CD14-positive monocyte (primary cell): ENCODE measurements at regions not wholly inside any gene's neighbourhood (a gene's known extent, or its start where the extent isn't known, plus 50 kb on each side); places are given as distances from the start of the nearest gene placed in this dataset.

Experiments
- DNase-seq, 3 donors: peaks; one replicate each; pipeline ENCODE4 v3.0.0-alpha.2; 2011 to 2022
- H2AFZ ChIP-seq: 2 replicates; pipeline ENCODE4 v1.6.0; 2012; ENCODE audit warnings: mild to moderate bottlenecking, low read depth, low read length, inconsistent platforms; ENCODE audit not compliant: insufficient read depth, poor library complexity, severe bottlenecking
- H3K27ac ChIP-seq, 2 donors: 1 replicate in 1 of 2; 2 replicates in 1 of 2; pipeline ENCODE4 v1.5.1; 2012 to 2013; ENCODE audit warnings: low read length in 2 of 2, control low read depth in 1 of 2, inconsistent platforms in 1 of 2, low read depth in 1 of 2, mild to moderate bottlenecking in 1 of 2
- H3K27me3 ChIP-seq, 2 donors: one replicate each; pipeline versions ENCODE4 v1.6.0 to v1.6.1; 2011 to 2013; ENCODE audit warnings: low read length in 2 of 2; ENCODE audit not compliant: control insufficient read depth in 2 of 2, insufficient read depth in 2 of 2
- H3K36me3 ChIP-seq, 2 donors: replicated peaks in 1 of 2; 1 replicate in 1 of 2; 2 replicates in 1 of 2; pipeline versions ENCODE4 v1.5.1 to v1.6.1; 2012 to 2013; ENCODE audit warnings: low read length in 2 of 2, control low read depth in 1 of 2, inconsistent platforms in 1 of 2, mild to moderate bottlenecking in 1 of 2; ENCODE audit not compliant: insufficient read depth in 2 of 2, control insufficient read depth in 1 of 2
- H3K4me1 ChIP-seq, 2 donors: 1 replicate in 1 of 2; 2 replicates in 1 of 2; pipeline versions ENCODE4 v1.5.1 to v1.6.1; 2012 to 2013; ENCODE audit warnings: low read length in 2 of 2, control low read depth in 1 of 2, inconsistent platforms in 1 of 2, mild to moderate bottlenecking in 1 of 2, moderate library complexity in 1 of 2; ENCODE audit not compliant: insufficient read depth in 2 of 2, control insufficient read depth in 1 of 2
- H3K4me2 ChIP-seq: replicated peaks from 2 replicates; pipeline ENCODE3; 2012; ENCODE audit warnings: low read length, moderate library complexity, mild to moderate bottlenecking; ENCODE audit not compliant: poor library complexity, severe bottlenecking; ENCODE audit errors: extremely low read depth
- H3K4me3 ChIP-seq, 3 experiments: fragments of 200-600 bp in 1 of 3; sonication (generic) in 1 of 3; replicated peaks in 1 of 3; 1 replicate in 2 of 3; 2 replicates in 1 of 3; pipeline ENCODE4 v1.5.1; 2011 to 2013; ENCODE audit warnings: low read length in 3 of 3, mild to moderate bottlenecking in 3 of 3, control low read depth in 2 of 3, low read depth in 2 of 3, inconsistent platforms in 1 of 3, moderate library complexity in 1 of 3
- H3K79me2 ChIP-seq: 2 replicates; pipeline ENCODE4 v1.6.0; 2012; ENCODE audit warnings: mild to moderate bottlenecking, control low read depth, inconsistent platforms, low read length, moderate library complexity; ENCODE audit not compliant: insufficient read depth
- H3K9ac ChIP-seq: 2 replicates; pipeline ENCODE4 v1.6.0; 2017; ENCODE audit warnings: low read length, mild to moderate bottlenecking; ENCODE audit not compliant: insufficient read depth, poor library complexity, severe bottlenecking
- H3K9me3 ChIP-seq, 2 donors: replicated peaks in 1 of 2; 1 replicate in 1 of 2; 2 replicates in 1 of 2; pipeline versions ENCODE4 v1.5.1 to v1.6.1; 2012 to 2013; ENCODE audit warnings: low read length in 2 of 2, control low read depth in 1 of 2; ENCODE audit not compliant: control insufficient read depth in 1 of 2, insufficient read depth in 1 of 2
- H4K20me1 ChIP-seq: 2 replicates; pipeline ENCODE4 v1.6.0; 2012; ENCODE audit warnings: mild to moderate bottlenecking, low read length, control low read depth, moderate library complexity; ENCODE audit not compliant: insufficient read depth
- H3K27ac Mint-ChIP-seq, 7 donors: one replicate each; pipeline ENCODE4 v1.8.0; 2020; ENCODE audit warnings: mild to moderate bottlenecking in 7 of 7, mixed read lengths in 7 of 7, moderate library complexity in 6 of 7, inconsistent platforms in 2 of 7
- H3K27me3 Mint-ChIP-seq, 3 donors: one replicate each; pipeline ENCODE4 v1.8.0; 2021 to 2022; ENCODE audit warnings: low read depth in 3 of 3, mild to moderate bottlenecking in 3 of 3, mixed read lengths in 3 of 3, moderate library complexity in 3 of 3, inconsistent platforms in 1 of 3
- H3K36me3 Mint-ChIP-seq, 2 donors: one replicate each; pipeline ENCODE4 v1.8.0; 2020; ENCODE audit warnings: mixed read lengths in 2 of 2, inconsistent platforms in 1 of 2, mild to moderate bottlenecking in 1 of 2
- H3K4me1 Mint-ChIP-seq: one replicate; pipeline ENCODE4 v1.8.0; 2020; ENCODE audit warnings: mild to moderate bottlenecking, mixed read lengths
- H3K4me3 Mint-ChIP-seq, 2 donors: one replicate each; pipeline ENCODE4 v1.8.0; 2020; ENCODE audit warnings: mild to moderate bottlenecking in 2 of 2, mixed read lengths in 2 of 2, moderate library complexity in 1 of 2
- H3K9me3 Mint-ChIP-seq, 7 donors: one replicate each; pipeline ENCODE4 v1.8.0; 2020 to 2022; ENCODE audit warnings: mixed read lengths in 7 of 7, mild to moderate bottlenecking in 6 of 7, moderate library complexity in 6 of 7, inconsistent platforms in 2 of 7
- CTCF ChIP-seq: fragments of 200-600 bp; IDR thresholded peaks from one replicate; pipeline ENCODE4 v1.8.0; 2022; ENCODE audit warnings: antibody characterized with exemption, mild to moderate bottlenecking
- WGBS: methylation state at CpG from one replicate; pipeline ENCODE4 v1.1.5; 2013; ENCODE audit warnings: missing lambda C conversion rate; ENCODE audit not compliant: insufficient coverage; 5-methylcytosine and 5-hydroxymethylcytosine counted together
- intact Hi-C, 2 donors: fragments of 100-400 bp; cut with micrococcal nuclease; formaldehyde crosslinking; loops; one replicate each; pipeline versions ENCODE4 v1.15.0 to v1.15.1; 2023

GRCh38 chr2:12498286-12498685, 218.4 kb upstream of the TRIB2 start:
- TF ChIP-seq CTCF, result no peak
- H3K27me3 Mint-ChIP-seq, result peaks cover 0 to 2% (median 2%) of the 10 kb centered on the region in 3 donors
- WGBS, result 100% methylated on average over 1 of the region's 3 CpGs

GRCh38 chr2:12498704-12499103, 218.0 kb upstream of the TRIB2 start:
- WGBS, result 100% methylated on average over 1 of the region's 1 CpG
- H3K4me1 ChIP-seq, result peaks cover 30 to 46% of the 10 kb centered on the region in 2 donors
- intact Hi-C loops, result no loop called here

More at GRCh38 chr2:12498286-12498685, 218.4 kb upstream of the TRIB2 start:
- Mint-ChIP-seq H3K4me1 (peaks cover 62% of the 10 kb centered on the region), H3K36me3 (no peaks in the 10 kb centered on the region), H3K27ac (peak overlapping the region in 1 of 7 donors; percentile 51), H3K4me3 (no peak overlapping the region), H3K9me3 (no peaks in the 10 kb centered on the region)
- no peak overlapping the region for H3K9ac ChIP-seq
- H4K20me1 ChIP-seq, result no peaks in the 10 kb centered on the region
- no peaks in the 10 kb centered on the region for H3K27me3 ChIP-seq
- H3K36me3 ChIP-seq, result no peaks in the 10 kb centered on the region
- DNase-seq, result no peak
- H3K4me3 ChIP-seq, result no peak overlapping the region
- intact Hi-C loops, result no loop called here
- no peak overlapping the region for H2AFZ ChIP-seq
- H3K9me3 ChIP-seq, result no peaks in the 10 kb centered on the region
- H3K27ac ChIP-seq, result no peak overlapping the region
- no peak overlapping the region for H3K4me2 ChIP-seq
- peaks cover 34 to 47% of the 10 kb centered on the region in 2 donors for H3K4me1 ChIP-seq
- no peaks in the 10 kb centered on the region for H3K79me2 ChIP-seq

More at GRCh38 chr2:12498704-12499103, 218.0 kb upstream of the TRIB2 start:
- Mint-ChIP-seq H3K36me3 (no peaks in the 10 kb centered on the region), H3K9me3 (no peaks in the 10 kb centered on the region), H3K27me3 (peaks cover 0 to 2% (median 2%) of the 10 kb centered on the region in 3 donors), H3K4me3 (no peak overlapping the region), H3K27ac (peak overlapping the region in 2 of 7 donors; percentile 12 to 51), H3K4me1 (peaks cover 59% of the 10 kb centered on the region)
- no peak overlapping the region for H3K9ac ChIP-seq
- no peak overlapping the region for H3K4me2 ChIP-seq
- H2AFZ ChIP-seq, result no peak overlapping the region
- no peaks in the 10 kb centered on the region for H4K20me1 ChIP-seq
- no peak overlapping the region for H3K4me3 ChIP-seq
- H3K27ac ChIP-seq, result no peak overlapping the region
- DNase-seq, result peak in 1 of 3 donors; percentile 35
- H3K79me2 ChIP-seq, result no peaks in the 10 kb centered on the region
- H3K27me3 ChIP-seq, result no peaks in the 10 kb centered on the region
- H3K36me3 ChIP-seq, result no peaks in the 10 kb centered on the region
- H3K9me3 ChIP-seq, result no peaks in the 10 kb centered on the region
- no peak for TF ChIP-seq CTCF
